Activated CD8-positive, alpha-beta memory T cell treated with anti-CD3 and anti-CD28 coated beads, Interleukin-2, amount 10 ng/mL, durations not matched to agents 7 days and 5 days (primary cell): ENCODE measurements at regions not wholly inside any gene's neighbourhood (a gene's known extent, or its start where the extent isn't known, plus 50 kb on each side); places are given as distances from the start of the nearest gene placed in this dataset.
"Not testable (repeated sequence)": the region's sequence is repeated elsewhere in the genome, so short reads cannot be mapped to it uniquely, and the experiment has no call there.

Experiments
- ATAC-seq: fragments of 150-1000 bp; cut with Tn5 transposase; one replicate; pipeline ENCODE4 v1.10.0; 2021; ENCODE audit warnings: moderate library complexity
- CTCF ChIA-PET: fragments of 350-600 bp; sonication (Branson Sonifier 250); formaldehyde crosslinking; loops from one replicate; lab custom pipeline; 2021; ENCODE audit warnings: antibody characterized with exemption; lab: Charles Lee
- DNase-seq: peaks from one replicate; pipeline ENCODE4 v3.0.0-alpha.2; 2020
- H3K27ac Mint-ChIP-seq: one replicate; pipeline ENCODE4 v1.8.0; 2021; ENCODE audit warnings: mild to moderate bottlenecking, mixed read lengths
- H3K27me3 Mint-ChIP-seq: one replicate; pipeline ENCODE4 v1.8.0; 2021; ENCODE audit warnings: mixed read lengths
- H3K36me3 Mint-ChIP-seq: one replicate; pipeline ENCODE4 v1.8.0; 2021; ENCODE audit warnings: mild to moderate bottlenecking, mixed read lengths
- H3K4me1 Mint-ChIP-seq: one replicate; pipeline ENCODE4 v1.8.0; 2021; ENCODE audit warnings: mixed read lengths
- H3K4me3 Mint-ChIP-seq: one replicate; pipeline ENCODE4 v1.8.0; 2021; ENCODE audit warnings: mild to moderate bottlenecking, moderate library complexity, mixed read lengths
- H3K9me3 Mint-ChIP-seq: one replicate; pipeline ENCODE4 v1.8.0; 2022; ENCODE audit warnings: low read depth, mixed read lengths

GRCh38 chr6:165002866-165003265, 306.5 kb downstream of the C6orf118 start:
- Mint-ChIP-seq H3K36me3 (no peaks in the 10 kb centered on the region), H3K4me1 (no peaks in the 10 kb centered on the region), H3K4me3 (no peak overlapping the region), H3K27me3 (no peaks in the 10 kb centered on the region), H3K9me3 (peaks cover 10% of the 10 kb centered on the region), H3K27ac (no peak overlapping the region)
- ATAC-seq, result no peak
- no peak for DNase-seq
- CTCF ChIA-PET, result no interaction called here

GRCh38 chr6:165002358-165002757, 307.0 kb downstream of the C6orf118 start:
- H3K36me3 Mint-ChIP-seq, result no peaks in the 10 kb centered on the region
- no peak overlapping the region for H3K27ac Mint-ChIP-seq
- peaks cover 10% of the 10 kb centered on the region for H3K9me3 Mint-ChIP-seq
- CTCF ChIA-PET, result no interaction called here
- no peaks in the 10 kb centered on the region for H3K27me3 Mint-ChIP-seq
- ATAC-seq, result no peak
- DNase-seq, result no peak
- no peak overlapping the region for H3K4me3 Mint-ChIP-seq
- no peaks in the 10 kb centered on the region for H3K4me1 Mint-ChIP-seq

- no peaks in the 10 kb centered on the region for H3K4me1 Mint-ChIP-seq
- ATAC-seq (no peak), DNase-seq (no peak)
- H3K27ac Mint-ChIP-seq, result no peak overlapping the region
- H3K27me3 Mint-ChIP-seq, result no peaks in the 10 kb centered on the region
- H3K9me3 Mint-ChIP-seq, result peaks cover 10% of the 10 kb centered on the region
- H3K4me3 Mint-ChIP-seq, result no peak overlapping the region
- H3K36me3 Mint-ChIP-seq, result no peaks in the 10 kb centered on the region
- CTCF ChIA-PET, result no interaction called here
Observed at GRCh38 chr6:165001502-165002157, 307.8 kb downstream of the C6orf118 start.

- Mint-ChIP-seq H3K27me3 (no peaks in the 10 kb centered on the region), H3K9me3 (peaks cover 11% of the 10 kb centered on the region), H3K4me3 (no peak overlapping the region), H3K36me3 (no peaks in the 10 kb centered on the region), H3K27ac (no peak overlapping the region), H3K4me1 (no peaks in the 10 kb centered on the region)
- CTCF ChIA-PET, result no interaction called here
- DNase-seq (no peak), ATAC-seq (no peak)
Observed at GRCh38 chr6:164998297-164998696, 311.1 kb downstream of the C6orf118 start.

GRCh38 chr6:164996838-164997237, 312.6 kb downstream of the C6orf118 start:
- no peak for ATAC-seq
- H3K4me3 Mint-ChIP-seq, result no peak overlapping the region
- peaks cover 9% of the 10 kb centered on the region for H3K9me3 Mint-ChIP-seq
- no peak for DNase-seq
- H3K27ac Mint-ChIP-seq, result no peak overlapping the region
- CTCF ChIA-PET, result no interaction called here
- no peaks in the 10 kb centered on the region for H3K4me1 Mint-ChIP-seq
- H3K27me3 Mint-ChIP-seq, result no peaks in the 10 kb centered on the region
- no peaks in the 10 kb centered on the region for H3K36me3 Mint-ChIP-seq

GRCh38 chr6:164991573-164991972, 317.8 kb downstream of the C6orf118 start:
- H3K4me1 Mint-ChIP-seq, result no peaks in the 10 kb centered on the region
- DNase-seq (no peak), ATAC-seq (no peak)
- H3K9me3 Mint-ChIP-seq, result peaks cover 9% of the 10 kb centered on the region
- CTCF ChIA-PET, result no interaction called here
- no peaks in the 10 kb centered on the region for H3K27me3 Mint-ChIP-seq
- no peaks in the 10 kb centered on the region for H3K36me3 Mint-ChIP-seq
- H3K27ac Mint-ChIP-seq, result no peak overlapping the region
- H3K4me3 Mint-ChIP-seq, result no peak overlapping the region

DNA sequence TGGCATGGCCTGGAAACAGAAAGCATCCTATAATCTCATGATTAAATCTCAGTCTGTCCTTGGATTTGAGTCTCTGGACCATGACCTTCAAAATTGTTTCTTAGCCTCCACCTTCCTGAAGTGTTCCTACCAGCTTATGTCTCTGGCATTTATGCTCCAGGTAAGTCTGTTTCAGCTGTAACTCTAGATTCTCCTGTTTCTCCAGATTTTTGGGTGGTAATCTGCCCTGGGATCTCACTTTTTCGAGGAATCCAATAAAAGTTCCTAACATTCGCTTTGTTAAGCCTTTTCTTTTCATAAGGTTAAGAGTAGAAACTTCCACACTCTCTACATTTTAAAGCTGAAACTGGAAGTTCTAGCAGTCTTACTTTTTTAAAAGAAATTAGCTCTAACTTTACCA, 318.5 kb downstream of the C6orf118 start:
- Mint-ChIP-seq H3K4me3 (no peak overlapping the region), H3K27me3 (no peaks in the 10 kb centered on the region), H3K4me1 (no peaks in the 10 kb centered on the region), H3K9me3 (peaks cover 7% of the 10 kb centered on the region), H3K36me3 (no peaks in the 10 kb centered on the region), H3K27ac (no peak overlapping the region)
- no peak for DNase-seq
- CTCF ChIA-PET, result no interaction called here
- no peak for ATAC-seq

DNA sequence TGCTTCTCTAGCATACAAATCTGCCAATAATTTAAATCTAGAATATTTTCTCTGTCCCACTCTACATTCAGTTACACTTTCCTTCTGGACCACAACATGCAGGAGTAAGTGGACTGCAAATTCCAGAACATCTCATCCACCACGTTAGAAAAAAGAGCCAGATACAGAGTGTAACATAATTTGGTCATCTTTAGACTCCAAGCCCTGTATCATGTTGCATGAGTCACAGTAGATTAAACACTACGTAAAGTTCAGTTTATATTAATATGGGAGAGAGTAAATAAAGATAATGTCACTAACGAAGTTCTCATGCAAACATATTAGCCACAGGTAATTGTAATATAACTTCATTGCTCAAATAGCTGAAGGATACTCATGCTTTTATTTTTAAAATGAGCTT, 327.0 kb downstream of the C6orf118 start:
- no peaks in the 10 kb centered on the region for H3K4me1 Mint-ChIP-seq
- CTCF ChIA-PET, result no interaction called here
- ATAC-seq, result no peak
- H3K9me3 Mint-ChIP-seq, result peaks cover 5% of the 10 kb centered on the region
- no peak overlapping the region for H3K4me3 Mint-ChIP-seq
- no peaks in the 10 kb centered on the region for H3K27me3 Mint-ChIP-seq
- H3K27ac Mint-ChIP-seq, result no peak overlapping the region
- DNase-seq, result no peak
- H3K36me3 Mint-ChIP-seq, result peaks cover 1% of the 10 kb centered on the region

DNA sequence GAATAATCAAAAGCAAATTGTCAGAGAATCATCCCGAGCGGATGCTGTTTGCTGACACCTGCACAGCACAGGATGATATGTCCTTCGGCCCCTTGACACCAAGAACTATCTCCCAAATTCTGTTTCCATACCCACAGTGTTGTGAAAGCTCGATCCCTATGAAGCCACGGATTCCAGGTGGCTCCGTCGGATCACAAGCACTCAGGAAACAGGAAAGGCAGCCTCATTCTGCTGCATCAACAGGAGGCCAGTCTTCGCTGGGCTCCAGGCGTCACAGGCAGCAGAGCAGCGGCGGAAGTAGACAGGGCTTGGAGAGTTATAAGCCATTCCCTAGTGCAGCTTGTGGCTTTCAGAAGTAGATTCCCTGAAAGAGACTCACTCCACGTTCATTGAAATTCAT, 342.3 kb downstream of the C6orf118 start:
- Mint-ChIP-seq H3K27me3 (no peaks in the 10 kb centered on the region), H3K9me3 (peaks cover 14% of the 10 kb centered on the region), H3K4me3 (no peak overlapping the region), H3K27ac (no peak overlapping the region), H3K4me1 (no peaks in the 10 kb centered on the region), H3K36me3 (no peaks in the 10 kb centered on the region)
- no peak for DNase-seq
- CTCF ChIA-PET, result no interaction called here
- no peak for ATAC-seq

GRCh38 chr6:164962805-164963204, 346.6 kb downstream of the C6orf118 start:
- Mint-ChIP-seq H3K4me1 (no peaks in the 10 kb centered on the region), H3K4me3 (no peak overlapping the region), H3K36me3 (no peaks in the 10 kb centered on the region), H3K27me3 (no peaks in the 10 kb centered on the region), H3K9me3 (peaks cover 10% of the 10 kb centered on the region), H3K27ac (no peak overlapping the region)
- CTCF ChIA-PET, result no interaction called here
- no peak for ATAC-seq
- DNase-seq, result no peak

GRCh38 chr6:164947164-164947563, 362.2 kb downstream of the C6orf118 start:
- no peaks in the 10 kb centered on the region for H3K4me1 Mint-ChIP-seq

GRCh38 chr6:164942271-164942670, 367.1 kb downstream of the C6orf118 start:
- CTCF ChIA-PET, result no interaction called here

More at GRCh38 chr6:164947164-164947563, 362.2 kb downstream of the C6orf118 start:
- peaks cover 5% of the 10 kb centered on the region for H3K9me3 Mint-ChIP-seq
- no peaks in the 10 kb centered on the region for H3K36me3 Mint-ChIP-seq
- no peak for ATAC-seq
- DNase-seq, result no peak
- no peaks in the 10 kb centered on the region for H3K27me3 Mint-ChIP-seq
- H3K27ac Mint-ChIP-seq, result no peak overlapping the region
- CTCF ChIA-PET, result no interaction called here
- no peak overlapping the region for H3K4me3 Mint-ChIP-seq

GRCh38 chr6:164933238-164933794, 376.1 kb downstream of the C6orf118 start:
- H3K27me3 Mint-ChIP-seq, H3K27ac Mint-ChIP-seq, ATAC-seq, H3K36me3 Mint-ChIP-seq, H3K4me1 Mint-ChIP-seq, H3K4me3 Mint-ChIP-seq, DNase-seq, H3K9me3 Mint-ChIP-seq, CTCF ChIA-PET: not testable (repeated sequence)

More at GRCh38 chr6:164942271-164942670, 367.1 kb downstream of the C6orf118 start:
- Mint-ChIP-seq H3K4me1 (no peaks in the 10 kb centered on the region), H3K27ac (no peak overlapping the region), H3K4me3 (no peak overlapping the region), H3K9me3 (peaks cover 10% of the 10 kb centered on the region), H3K36me3 (no peaks in the 10 kb centered on the region), H3K27me3 (no peaks in the 10 kb centered on the region)
- ATAC-seq, result no peak
- DNase-seq, result no peak

- Mint-ChIP-seq H3K27me3 (no peaks in the 10 kb centered on the region), H3K27ac (no peak overlapping the region), H3K9me3 (no peaks in the 10 kb centered on the region), H3K4me3 (no peak overlapping the region), H3K4me1 (no peaks in the 10 kb centered on the region), H3K36me3 (no peaks in the 10 kb centered on the region)
- ATAC-seq (no peak), DNase-seq (no peak)
- CTCF ChIA-PET, result interaction anchor here (1.1 kb wide), 1 partner anchor 37 kb away, joined by 3 read pairs; no protein-coding TSS in a partner anchor
Observed at GRCh38 chr6:164929408-164929977, 379.9 kb downstream of the C6orf118 start.
